Natural killer cell (primary cell): ENCODE measurements at regions not wholly inside any gene's neighbourhood (a gene's known extent, or its start where the extent isn't known, plus 50 kb on each side); places are given as distances from the start of the nearest gene placed in this dataset.

ENCODE experiments used
- ATAC-seq, 3 donors: fragments of 150-1000 bp in 2 of 3; fragments of 200-7000 bp in 1 of 3; cut with Tn5 transposase; 1 replicate in 1 of 3; 2 replicates in 2 of 3; pipeline ENCODE4 v1.10.0; 2021; ENCODE audit warnings: mild to moderate bottlenecking in 2 of 3, moderate library complexity in 2 of 3
- DNase-seq, 2 donors: peaks; one replicate each; pipeline versions ENCODE4 v3.0.0 to v3.0.0-alpha.2; 2013 to 2021; ENCODE audit warnings: mixed read lengths in 1 of 2
- H3K27ac ChIP-seq: one replicate; pipeline ENCODE4 v1.5.1; 2013; ENCODE audit warnings: mild to moderate bottlenecking, low read length
- H3K27me3 ChIP-seq: one replicate; pipeline ENCODE4 v1.6.1; 2013; ENCODE audit warnings: low read length; ENCODE audit not compliant: control insufficient read depth, insufficient read depth
- H3K36me3 ChIP-seq: one replicate; pipeline ENCODE4 v1.6.1; 2013; ENCODE audit warnings: low read length; ENCODE audit not compliant: control insufficient read depth, insufficient read depth
- H3K4me1 ChIP-seq: one replicate; pipeline ENCODE4 v1.6.1; 2013; ENCODE audit warnings: low read length; ENCODE audit not compliant: control insufficient read depth, insufficient read depth
- H3K4me3 ChIP-seq: one replicate; pipeline ENCODE4 v1.5.1; 2013; ENCODE audit warnings: low read length
- H3K9me3 ChIP-seq: one replicate; pipeline ENCODE4 v1.6.1; 2013; ENCODE audit warnings: low read length; ENCODE audit not compliant: control insufficient read depth, insufficient read depth
- H3K27ac Mint-ChIP-seq, 2 donors: one replicate each; pipeline ENCODE4 v1.8.0; 2022; ENCODE audit warnings: mild to moderate bottlenecking in 2 of 2, mixed read lengths in 2 of 2, moderate library complexity in 1 of 2
- H3K27me3 Mint-ChIP-seq, 2 donors: one replicate each; pipeline ENCODE4 v1.8.0; 2022; ENCODE audit warnings: low read depth in 2 of 2, mixed read lengths in 2 of 2
- H3K36me3 Mint-ChIP-seq: one replicate; pipeline ENCODE4 v1.8.0; 2022; ENCODE audit warnings: mixed read lengths
- H3K4me1 Mint-ChIP-seq, 2 donors: one replicate each; pipeline ENCODE4 v1.8.0; 2022; ENCODE audit warnings: mixed read lengths in 2 of 2
- H3K4me3 Mint-ChIP-seq: one replicate; pipeline ENCODE4 v1.8.0; 2022; ENCODE audit warnings: mild to moderate bottlenecking, moderate library complexity, mixed read lengths
- H3K9me3 Mint-ChIP-seq, 2 donors: one replicate each; pipeline ENCODE4 v1.8.0; 2022; ENCODE audit warnings: mixed read lengths in 2 of 2
- WGBS: methylation state at CpG from one replicate; pipeline ENCODE4 v1.1.7; 2013; ENCODE audit warnings: missing lambda C conversion rate; ENCODE audit not compliant: insufficient coverage; 5-methylcytosine and 5-hydroxymethylcytosine counted together
- intact Hi-C: fragments of 100-400 bp; cut with micrococcal nuclease; formaldehyde crosslinking; loops from one replicate; pipeline ENCODE4 v1.14.2; 2022
- TF ChIP-seq, protein P1 (sequence below): fragments of 200-600 bp; IDR thresholded peaks from one replicate; pipeline ENCODE4 v1.8.0; 2022; ENCODE audit warnings: antibody characterized with exemption

- Histone ChIP-seq H3K27ac (no peak overlapping the region), H3K36me3 (no peaks in the 10 kb centered on the region), H3K9me3 (no peaks in the 10 kb centered on the region), H3K4me1 (no peaks in the 10 kb centered on the region), H3K4me3 (no peak overlapping the region), H3K27me3 (peaks cover 25% of the 10 kb centered on the region)
- no peaks in the 10 kb centered on the region for H3K36me3 Mint-ChIP-seq
- no peak overlapping the region for H3K27ac Mint-ChIP-seq
- TF ChIP-seq, protein P1, sequence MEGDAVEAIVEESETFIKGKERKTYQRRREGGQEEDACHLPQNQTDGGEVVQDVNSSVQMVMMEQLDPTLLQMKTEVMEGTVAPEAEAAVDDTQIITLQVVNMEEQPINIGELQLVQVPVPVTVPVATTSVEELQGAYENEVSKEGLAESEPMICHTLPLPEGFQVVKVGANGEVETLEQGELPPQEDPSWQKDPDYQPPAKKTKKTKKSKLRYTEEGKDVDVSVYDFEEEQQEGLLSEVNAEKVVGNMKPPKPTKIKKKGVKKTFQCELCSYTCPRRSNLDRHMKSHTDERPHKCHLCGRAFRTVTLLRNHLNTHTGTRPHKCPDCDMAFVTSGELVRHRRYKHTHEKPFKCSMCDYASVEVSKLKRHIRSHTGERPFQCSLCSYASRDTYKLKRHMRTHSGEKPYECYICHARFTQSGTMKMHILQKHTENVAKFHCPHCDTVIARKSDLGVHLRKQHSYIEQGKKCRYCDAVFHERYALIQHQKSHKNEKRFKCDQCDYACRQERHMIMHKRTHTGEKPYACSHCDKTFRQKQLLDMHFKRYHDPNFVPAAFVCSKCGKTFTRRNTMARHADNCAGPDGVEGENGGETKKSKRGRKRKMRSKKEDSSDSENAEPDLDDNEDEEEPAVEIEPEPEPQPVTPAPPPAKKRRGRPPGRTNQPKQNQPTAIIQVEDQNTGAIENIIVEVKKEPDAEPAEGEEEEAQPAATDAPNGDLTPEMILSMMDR = no peak
- 7% methylated on average over 10 of the region's 10 CpGs for WGBS
- no peak overlapping the region for H3K4me3 Mint-ChIP-seq
- H3K27me3 Mint-ChIP-seq = peaks cover 33 to 41% of the 10 kb centered on the region in 2 donors
- H3K9me3 Mint-ChIP-seq = peaks cover 0 to 2% of the 10 kb centered on the region in 2 donors
- no peak for DNase-seq
- ATAC-seq = no peak
- no peaks in the 10 kb centered on the region for H3K4me1 Mint-ChIP-seq
- intact Hi-C loops = no loop called here
These were observed 123.2 kb downstream of the GPX5 start for GRCh38 chr6:28648878-28649375.

GRCh38 chr6:28651161-28651560 lies 125.5 kb downstream of the GPX5 start:
- Mint-ChIP-seq H3K27me3 (peaks cover 39 to 54% of the 10 kb centered on the region in 2 donors), H3K9me3 (peaks cover 0 to 2% of the 10 kb centered on the region in 2 donors), H3K36me3 (no peaks in the 10 kb centered on the region), H3K4me1 (no peaks in the 10 kb centered on the region), H3K27ac (no peak overlapping the region), H3K4me3 (no peak overlapping the region)
- 83% methylated on average over 5 of the region's 6 CpGs for WGBS
- no peaks in the 10 kb centered on the region for H3K9me3 ChIP-seq
- H3K4me1 ChIP-seq = no peaks in the 10 kb centered on the region
- H3K27ac ChIP-seq = no peak overlapping the region
- TF ChIP-seq, protein P1 = no peak
- peaks cover 19% of the 10 kb centered on the region for H3K27me3 ChIP-seq
- intact Hi-C loops = no loop called here
- H3K4me3 ChIP-seq = no peak overlapping the region
- DNase-seq (no peak), ATAC-seq (no peak)
- no peaks in the 10 kb centered on the region for H3K36me3 ChIP-seq

GRCh38 chr6:28653876-28654275 lies 128.2 kb downstream of the GPX5 start:
- no peaks in the 10 kb centered on the region for H3K36me3 Mint-ChIP-seq
- intact Hi-C loops = no loop called here
- H3K4me1 Mint-ChIP-seq = peaks cover 16 to 21% of the 10 kb centered on the region in 2 donors
- Histone ChIP-seq H3K4me1 (no peaks in the 10 kb centered on the region), H3K9me3 (no peaks in the 10 kb centered on the region), H3K27me3 (peaks cover 19% of the 10 kb centered on the region), H3K27ac (no peak overlapping the region), H3K4me3 (no peak overlapping the region), H3K36me3 (no peaks in the 10 kb centered on the region)
- TF ChIP-seq, protein P1 = no peak
- no peak overlapping the region for H3K27ac Mint-ChIP-seq
- H3K9me3 Mint-ChIP-seq = peaks cover 0 to 2% of the 10 kb centered on the region in 2 donors
- no peak for ATAC-seq
- no peak for DNase-seq
- WGBS = 90% methylated on average over 3 of the region's 4 CpGs
- peaks cover 49 to 60% of the 10 kb centered on the region in 2 donors for H3K27me3 Mint-ChIP-seq
- H3K4me3 Mint-ChIP-seq = no peak overlapping the region

- peaks cover 52 to 71% of the 10 kb centered on the region in 2 donors for H3K27me3 Mint-ChIP-seq
- 88% methylated on average over 5 of the region's 5 CpGs for WGBS
- H3K27ac Mint-ChIP-seq = no peak overlapping the region
- peaks cover 25% of the 10 kb centered on the region for H3K27me3 ChIP-seq
- DNase-seq = no peak
- peaks cover 17 to 21% of the 10 kb centered on the region in 2 donors for H3K4me1 Mint-ChIP-seq
- ATAC-seq = no peak
- no peak overlapping the region for H3K27ac ChIP-seq
- no peaks in the 10 kb centered on the region for H3K36me3 ChIP-seq
- H3K4me3 Mint-ChIP-seq = no peak overlapping the region
- H3K9me3 Mint-ChIP-seq = peaks cover 0 to 2% of the 10 kb centered on the region in 2 donors
- TF ChIP-seq, protein P1 = no peak
- no peaks in the 10 kb centered on the region for H3K4me1 ChIP-seq
- no peaks in the 10 kb centered on the region for H3K36me3 Mint-ChIP-seq
- no peak overlapping the region for H3K4me3 ChIP-seq
- intact Hi-C loops = no loop called here
- no peaks in the 10 kb centered on the region for H3K9me3 ChIP-seq
These were observed 129.5 kb downstream of the GPX5 start for GRCh38 chr6:28655164-28655563.
